HCT116 (cell line): ENCODE measurements at regions not wholly inside any gene's neighbourhood (a gene's known extent, or its start where the extent isn't known, plus 50 kb on each side); places are given as distances from the start of the nearest gene placed in this dataset.

Experiments used
- CBX3 ChIP-seq: IDR thresholded peaks from 2 replicates; pipeline ENCODE4 v1.6.1; 2012; ENCODE audit warnings: low read depth
- CEBPB ChIP-seq: IDR thresholded peaks from 2 replicates; pipeline ENCODE4 v1.6.1; 2012; ENCODE audit warnings: low read depth
- EGR1 ChIP-seq: IDR thresholded peaks from 2 replicates; pipeline ENCODE4 v1.6.1; 2012; ENCODE audit warnings: low read depth
- ELF1 ChIP-seq: IDR thresholded peaks from 2 replicates; pipeline ENCODE4 v1.6.1; 2012; ENCODE audit warnings: low read depth, borderline replicate concordance
- EZH2 ChIP-seq: fragments of 200-600 bp; sonication (generic); IDR thresholded peaks from 2 replicates; pipeline ENCODE4 v1.6.1; 2017; ENCODE audit warnings: antibody characterized with exemption, mixed run types
- EZH2phosphoT487 ChIP-seq: fragments of 200-600 bp; IDR thresholded peaks from 2 replicates; pipeline ENCODE4 v1.6.1; 2018; ENCODE audit warnings: antibody characterized with exemption, borderline replicate concordance
- POLR2A ChIP-seq: IDR thresholded peaks from 2 replicates; pipeline ENCODE4 v1.7.0; 2011; ENCODE audit warnings: borderline replicate concordance; ENCODE audit not compliant: insufficient read depth, insufficient read length; ENCODE audit errors: extremely low read depth
- POLR2AphosphoS5 ChIP-seq: IDR thresholded peaks from 2 replicates; pipeline ENCODE4 v1.6.1; 2011; ENCODE audit warnings: mild to moderate bottlenecking, low read depth, low read length, moderate library complexity
- RAD21 ChIP-seq: IDR thresholded peaks from 2 replicates; pipeline ENCODE4 v1.6.1; 2012; ENCODE audit warnings: low read depth, mild to moderate bottlenecking
- SIN3A ChIP-seq: IDR thresholded peaks from 2 replicates; pipeline ENCODE4 v1.6.1; 2012; ENCODE audit warnings: low read depth
- YY1 ChIP-seq: IDR thresholded peaks from 2 replicates; pipeline ENCODE4 v1.6.1; 2011; ENCODE audit warnings: low read length, low read depth, moderate library complexity, mild to moderate bottlenecking; ENCODE audit not compliant: insufficient replicate concordance; ENCODE audit errors: extremely low read depth
- ZNF274 ChIP-seq: fragments of 200-500 bp; sonication (Bioruptor generic); IDR thresholded peaks from 2 replicates; pipeline ENCODE4 v1.6.1; 2014; ENCODE audit warnings: mild to moderate bottlenecking, low read depth, low read length, inconsistent platforms
- TF ChIP-seq, protein P1 (sequence below), 3 experiments: fragments of 200-600 bp in 1 of 3; sonication (generic) in 1 of 3; IDR thresholded peaks in 2 of 3; conservative IDR thresholded peaks in 1 of 3; 2 replicates each; pipeline ENCODE4 v1.5.1; 2012 to 2017; ENCODE audit warnings: low read depth in 2 of 3, low read length in 2 of 3, antibody characterized with exemption in 1 of 3, borderline replicate concordance in 1 of 3, control low read depth in 1 of 3, mild to moderate bottlenecking in 1 of 3, mixed read lengths in 1 of 3, mixed run types in 1 of 3, moderate library complexity in 1 of 3; ENCODE audit not compliant: insufficient read depth in 1 of 3
- TF ChIP-seq, protein P2 (sequence below): IDR thresholded peaks from 2 replicates; pipeline ENCODE4 v1.6.1; 2012; ENCODE audit warnings: low read depth

DNA sequence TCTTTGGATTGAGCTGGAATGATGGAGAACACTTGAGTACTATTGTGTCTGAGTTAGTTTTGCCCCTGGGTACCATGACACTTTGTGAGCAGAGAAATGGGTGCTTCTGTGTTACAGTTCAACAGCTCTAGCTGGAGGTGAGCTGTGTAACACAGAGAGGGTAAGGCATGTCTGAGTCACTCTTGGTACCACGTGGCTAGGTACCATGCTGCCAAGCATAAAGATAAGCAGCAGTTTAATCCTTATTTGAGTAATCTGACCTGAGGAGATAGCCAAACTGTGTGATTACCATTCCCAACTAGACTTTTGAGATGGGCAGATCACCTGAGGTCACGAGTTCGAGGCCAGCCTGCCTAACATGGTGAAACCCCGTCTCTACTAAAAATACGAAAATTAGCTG, 122.0 kb downstream of the OLFM4 start:
- TF ChIP-seq EGR1 (no peak), ZNF274 (no peak), YY1 (no peak), SIN3A (no peak), ELF1 (no peak), POLR2A (no peak), EZH2phosphoT487 (no peak), POLR2AphosphoS5 (no peak), CBX3 (no peak), EZH2 (no peak), RAD21 (no peak), CEBPB (no peak)
- TF ChIP-seq, protein P1, sequence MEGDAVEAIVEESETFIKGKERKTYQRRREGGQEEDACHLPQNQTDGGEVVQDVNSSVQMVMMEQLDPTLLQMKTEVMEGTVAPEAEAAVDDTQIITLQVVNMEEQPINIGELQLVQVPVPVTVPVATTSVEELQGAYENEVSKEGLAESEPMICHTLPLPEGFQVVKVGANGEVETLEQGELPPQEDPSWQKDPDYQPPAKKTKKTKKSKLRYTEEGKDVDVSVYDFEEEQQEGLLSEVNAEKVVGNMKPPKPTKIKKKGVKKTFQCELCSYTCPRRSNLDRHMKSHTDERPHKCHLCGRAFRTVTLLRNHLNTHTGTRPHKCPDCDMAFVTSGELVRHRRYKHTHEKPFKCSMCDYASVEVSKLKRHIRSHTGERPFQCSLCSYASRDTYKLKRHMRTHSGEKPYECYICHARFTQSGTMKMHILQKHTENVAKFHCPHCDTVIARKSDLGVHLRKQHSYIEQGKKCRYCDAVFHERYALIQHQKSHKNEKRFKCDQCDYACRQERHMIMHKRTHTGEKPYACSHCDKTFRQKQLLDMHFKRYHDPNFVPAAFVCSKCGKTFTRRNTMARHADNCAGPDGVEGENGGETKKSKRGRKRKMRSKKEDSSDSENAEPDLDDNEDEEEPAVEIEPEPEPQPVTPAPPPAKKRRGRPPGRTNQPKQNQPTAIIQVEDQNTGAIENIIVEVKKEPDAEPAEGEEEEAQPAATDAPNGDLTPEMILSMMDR (IDR thresholded peaks at IDR 0.05 in 2 of 3, conservative IDR thresholded peaks at IDR 0.05 in 1 of 3; ENCODE audit: borderline replicate concordance in 1 of 3, insufficient read depth in 1 of 3, low read depth in 2 of 3, low read length in 2 of 3) = no peak
- TF ChIP-seq, protein P2, sequence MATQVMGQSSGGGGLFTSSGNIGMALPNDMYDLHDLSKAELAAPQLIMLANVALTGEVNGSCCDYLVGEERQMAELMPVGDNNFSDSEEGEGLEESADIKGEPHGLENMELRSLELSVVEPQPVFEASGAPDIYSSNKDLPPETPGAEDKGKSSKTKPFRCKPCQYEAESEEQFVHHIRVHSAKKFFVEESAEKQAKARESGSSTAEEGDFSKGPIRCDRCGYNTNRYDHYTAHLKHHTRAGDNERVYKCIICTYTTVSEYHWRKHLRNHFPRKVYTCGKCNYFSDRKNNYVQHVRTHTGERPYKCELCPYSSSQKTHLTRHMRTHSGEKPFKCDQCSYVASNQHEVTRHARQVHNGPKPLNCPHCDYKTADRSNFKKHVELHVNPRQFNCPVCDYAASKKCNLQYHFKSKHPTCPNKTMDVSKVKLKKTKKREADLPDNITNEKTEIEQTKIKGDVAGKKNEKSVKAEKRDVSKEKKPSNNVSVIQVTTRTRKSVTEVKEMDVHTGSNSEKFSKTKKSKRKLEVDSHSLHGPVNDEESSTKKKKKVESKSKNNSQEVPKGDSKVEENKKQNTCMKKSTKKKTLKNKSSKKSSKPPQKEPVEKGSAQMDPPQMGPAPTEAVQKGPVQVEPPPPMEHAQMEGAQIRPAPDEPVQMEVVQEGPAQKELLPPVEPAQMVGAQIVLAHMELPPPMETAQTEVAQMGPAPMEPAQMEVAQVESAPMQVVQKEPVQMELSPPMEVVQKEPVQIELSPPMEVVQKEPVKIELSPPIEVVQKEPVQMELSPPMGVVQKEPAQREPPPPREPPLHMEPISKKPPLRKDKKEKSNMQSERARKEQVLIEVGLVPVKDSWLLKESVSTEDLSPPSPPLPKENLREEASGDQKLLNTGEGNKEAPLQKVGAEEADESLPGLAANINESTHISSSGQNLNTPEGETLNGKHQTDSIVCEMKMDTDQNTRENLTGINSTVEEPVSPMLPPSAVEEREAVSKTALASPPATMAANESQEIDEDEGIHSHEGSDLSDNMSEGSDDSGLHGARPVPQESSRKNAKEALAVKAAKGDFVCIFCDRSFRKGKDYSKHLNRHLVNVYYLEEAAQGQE = no peak
